Activated CD8-positive, alpha-beta memory T cell treated with anti-CD3 and anti-CD28 coated beads for 24 hours (primary cell): ENCODE measurements at regions not wholly inside any gene's neighbourhood (a gene's known extent, or its start where the extent isn't known, plus 50 kb on each side); places are given as distances from the start of the nearest gene placed in this dataset.
"Not testable (repeated sequence)": the region's sequence is repeated elsewhere in the genome, so short reads cannot be mapped to it uniquely, and the experiment has no call there.

Source experiments
- DNase-seq: peaks from one replicate; pipeline ENCODE4 v3.0.0-alpha.2; 2020

DNA sequence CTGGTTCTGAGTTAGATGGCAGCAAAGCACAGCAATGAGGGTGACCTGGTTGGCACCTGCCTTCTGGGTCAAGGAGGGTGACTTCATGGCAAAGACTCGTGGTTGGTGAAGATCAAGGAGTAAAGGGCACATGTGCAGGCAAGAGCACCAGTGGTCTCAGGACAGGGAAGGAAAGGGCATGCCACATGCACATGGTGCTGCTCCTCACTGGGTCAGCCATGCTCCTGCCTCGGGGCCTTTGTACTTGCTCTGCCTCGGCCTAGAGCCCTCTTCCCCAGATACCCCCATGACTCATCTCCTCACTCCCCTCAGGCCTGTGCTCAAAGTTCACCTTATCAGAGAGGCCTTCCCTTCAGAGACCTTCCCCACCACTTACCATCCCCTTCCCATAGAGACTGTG is 106.7 kb upstream of the KDM7A start:
- DNase-seq: no peak

DNA sequence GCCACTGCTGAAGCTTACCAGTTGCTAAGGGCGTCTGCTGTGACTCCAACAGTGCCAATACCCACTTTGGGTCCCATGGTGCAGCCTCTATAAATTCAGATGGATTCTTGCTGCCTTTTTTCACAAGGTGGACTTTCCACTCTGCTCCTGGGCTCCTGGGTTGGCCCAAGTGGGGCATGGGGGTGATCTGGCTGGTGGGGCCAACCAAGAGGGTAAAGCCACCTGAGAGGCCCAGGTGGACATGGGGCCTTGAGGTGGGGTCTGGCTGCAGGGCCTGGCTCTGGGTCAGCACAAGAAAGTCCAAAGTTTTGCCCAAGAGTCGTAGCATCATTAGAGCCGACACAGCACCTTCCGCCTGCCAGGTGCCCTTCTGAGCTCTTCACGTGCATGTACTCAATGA is 105.2 kb upstream of the KDM7A start:
- DNase-seq: no peak

DNA sequence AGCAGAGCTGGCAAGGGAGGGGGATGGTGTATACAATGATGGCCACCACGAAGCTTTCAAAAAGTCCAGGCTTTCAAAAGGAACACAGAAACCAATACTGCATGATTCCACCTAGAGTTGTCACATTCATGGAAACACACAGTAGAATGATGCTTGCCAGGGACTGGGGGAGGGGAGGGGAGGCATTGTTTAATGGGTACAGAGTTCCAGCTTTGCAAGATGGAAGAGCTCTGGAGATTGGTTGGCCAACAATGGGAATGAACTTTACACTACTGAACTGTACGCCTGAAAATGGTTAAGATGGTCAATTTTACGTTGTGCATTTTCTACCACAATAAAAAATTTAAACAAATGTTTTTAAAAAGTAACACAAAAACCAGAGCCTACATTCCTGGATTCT is 104.5 kb upstream of the KDM7A start:
- no peak for DNase-seq

DNA sequence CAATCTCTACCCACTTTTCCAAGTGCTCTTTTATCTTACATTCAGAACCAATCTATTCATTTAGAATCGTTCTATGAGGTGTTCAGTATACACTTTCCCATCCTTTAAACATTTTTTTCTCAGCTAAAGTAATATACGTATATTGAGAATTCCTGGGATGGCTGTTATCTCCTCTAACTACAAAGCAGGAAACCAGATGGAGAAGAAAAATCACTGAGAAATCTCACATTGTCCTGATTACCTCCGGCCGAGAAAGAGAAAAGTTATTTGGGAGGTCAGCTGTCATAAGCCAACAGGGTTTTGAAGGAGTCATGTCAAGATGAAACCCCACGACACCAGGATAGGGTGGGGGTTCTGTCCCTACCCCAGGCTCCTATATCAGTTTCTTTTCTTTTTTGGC is 99.2 kb upstream of the KDM7A start:
- DNase-seq: no peak

DNA sequence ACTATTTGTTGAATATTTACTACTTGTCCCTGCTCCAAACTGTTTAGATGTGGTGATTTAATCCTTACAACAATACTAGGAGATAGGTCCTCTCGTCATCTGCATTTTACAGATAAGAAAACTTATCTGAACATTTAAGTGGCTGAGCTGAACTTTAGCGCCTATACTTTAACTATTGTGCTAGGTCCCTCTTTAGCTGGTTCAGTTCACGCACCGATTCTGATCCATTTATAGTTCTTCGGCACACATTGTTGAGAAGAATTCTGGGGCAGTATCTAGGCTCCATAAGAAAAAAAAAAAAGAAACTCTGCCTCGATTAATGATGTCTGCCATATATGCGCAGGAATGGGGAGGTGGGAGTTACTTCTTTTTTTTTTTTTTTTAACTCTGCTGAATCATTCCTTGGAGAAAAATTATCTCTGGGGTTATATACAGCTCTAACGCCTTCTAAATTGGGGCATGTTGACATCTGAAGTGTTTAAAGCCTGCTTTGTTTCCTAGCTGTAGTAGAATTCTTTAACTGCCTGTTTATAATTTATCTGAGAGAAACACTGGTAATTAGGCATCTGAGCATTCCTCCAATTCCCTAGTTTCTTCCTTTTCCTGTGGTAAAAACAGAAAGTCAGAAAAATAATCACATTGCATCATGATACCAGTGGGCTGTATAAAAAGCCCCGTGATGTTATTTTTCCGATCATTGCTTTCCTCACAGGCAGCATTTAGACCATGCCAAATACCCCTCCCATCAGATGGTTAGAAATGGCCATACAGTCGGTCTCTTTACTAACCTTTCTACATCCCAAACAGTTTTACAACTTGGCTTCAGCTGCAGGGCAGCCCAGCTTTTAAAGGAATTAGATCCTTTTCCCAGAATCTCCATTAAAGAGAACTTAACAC is 98.5 kb upstream of the KDM7A start:
- no peak for DNase-seq

DNA sequence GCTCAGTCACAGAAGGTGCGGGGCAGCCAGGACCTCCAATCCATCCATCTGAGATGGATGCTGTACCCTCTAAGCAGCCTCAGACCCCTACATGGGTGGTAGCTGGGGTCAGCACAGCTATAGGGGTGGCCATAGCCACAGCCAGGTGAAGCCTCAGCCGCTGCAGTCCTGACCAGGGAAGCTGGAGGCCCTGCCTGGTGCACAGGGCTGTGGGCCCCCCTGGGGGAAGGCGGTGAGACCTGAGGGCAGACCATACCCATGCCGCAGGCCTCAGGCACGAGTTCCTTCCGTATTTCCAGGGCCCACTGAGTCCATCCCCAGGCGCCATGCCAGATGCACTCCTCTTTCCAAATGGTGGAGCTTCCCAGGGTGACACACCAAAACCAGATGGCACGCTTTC is 96.6 kb upstream of the KDM7A start:
- DNase-seq: no peak

DNA sequence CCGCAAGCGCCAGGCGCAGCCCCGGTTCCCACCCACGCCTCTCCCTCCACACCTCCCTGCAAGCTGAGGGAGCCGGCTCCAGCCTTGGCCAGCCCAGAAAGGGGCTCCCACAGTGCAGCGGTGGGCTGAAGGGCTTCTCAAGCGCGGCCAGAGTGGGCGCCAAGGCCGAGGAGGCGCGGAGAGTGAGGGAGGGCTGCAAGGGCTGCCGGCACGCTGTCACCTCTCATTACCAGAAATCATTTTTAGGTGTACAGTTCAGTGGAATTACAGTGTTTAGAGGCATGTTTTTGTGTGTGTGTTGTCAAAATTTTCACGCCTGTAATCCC is 94.8 kb upstream of the KDM7A start:
- not testable (repeated sequence) for DNase-seq

DNA sequence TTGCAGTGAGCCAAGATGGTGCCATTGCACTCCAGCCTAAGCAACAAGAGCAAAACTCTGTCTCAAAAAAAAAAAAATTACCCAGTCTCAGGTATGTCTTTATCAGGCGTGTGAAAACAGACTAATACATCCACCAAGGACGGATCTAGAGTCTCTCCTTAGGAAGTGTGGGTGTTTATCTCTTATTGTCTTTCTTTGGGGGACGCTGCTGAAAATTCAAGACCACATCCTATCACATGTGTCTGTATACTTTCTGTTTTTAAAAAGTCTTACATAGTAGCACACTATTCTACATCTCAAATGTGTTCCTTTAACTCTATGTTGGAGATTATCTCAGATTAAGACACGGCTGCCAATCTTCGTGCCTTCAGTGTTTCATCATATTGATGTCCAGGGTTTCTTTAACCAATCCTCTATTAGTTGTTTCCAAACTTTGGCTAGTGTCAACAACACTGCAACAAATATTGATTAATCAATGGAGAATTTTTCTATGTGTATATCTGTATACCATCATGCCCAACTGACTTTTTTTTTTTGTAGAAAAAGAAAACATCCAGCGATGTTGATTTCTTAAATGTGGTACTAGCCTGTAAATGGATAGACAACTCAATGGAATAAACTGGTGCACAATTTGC is 92.3 kb upstream of the KDM7A start:
- no peak for DNase-seq

DNA sequence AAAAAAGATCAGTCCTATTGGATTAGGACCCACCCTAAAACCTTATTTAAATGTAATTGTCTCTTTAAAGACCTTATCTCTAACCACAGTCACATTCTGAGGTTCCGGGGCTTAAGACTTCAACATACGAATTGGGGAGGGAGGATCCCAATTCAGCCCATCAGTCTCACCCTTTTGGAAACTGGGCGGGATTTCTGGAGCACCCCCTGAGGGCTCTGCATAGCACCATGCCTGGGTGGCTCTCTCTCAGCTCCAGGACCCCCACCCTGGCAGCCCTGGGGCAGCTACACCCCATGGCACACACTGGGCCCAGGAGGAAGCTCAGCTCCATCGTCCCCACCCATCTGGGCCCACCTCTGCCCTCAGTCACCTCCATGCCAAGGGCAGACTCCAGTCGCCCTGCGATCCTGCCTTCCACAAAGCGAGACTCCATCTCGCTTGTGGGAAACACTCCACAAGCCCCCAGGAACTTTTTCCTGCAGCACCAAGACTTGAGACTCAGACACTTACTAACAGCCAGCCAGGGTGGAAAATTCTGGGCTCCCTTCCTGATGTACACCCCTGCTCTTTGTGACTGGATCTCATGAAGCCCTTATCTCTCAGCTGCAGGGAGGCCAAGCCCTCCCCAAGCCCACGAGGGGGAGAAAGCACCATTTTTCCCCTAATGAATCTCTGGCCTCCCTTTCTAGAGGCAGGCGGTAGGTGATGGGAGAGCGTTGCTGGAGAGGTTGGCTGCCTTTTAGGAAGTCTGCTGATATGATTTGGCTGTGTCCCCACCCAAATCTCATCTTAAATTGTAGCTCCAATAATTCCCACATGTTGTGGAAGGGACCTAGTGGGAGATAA is 90.8 kb upstream of the KDM7A start:
- no peak for DNase-seq

DNA sequence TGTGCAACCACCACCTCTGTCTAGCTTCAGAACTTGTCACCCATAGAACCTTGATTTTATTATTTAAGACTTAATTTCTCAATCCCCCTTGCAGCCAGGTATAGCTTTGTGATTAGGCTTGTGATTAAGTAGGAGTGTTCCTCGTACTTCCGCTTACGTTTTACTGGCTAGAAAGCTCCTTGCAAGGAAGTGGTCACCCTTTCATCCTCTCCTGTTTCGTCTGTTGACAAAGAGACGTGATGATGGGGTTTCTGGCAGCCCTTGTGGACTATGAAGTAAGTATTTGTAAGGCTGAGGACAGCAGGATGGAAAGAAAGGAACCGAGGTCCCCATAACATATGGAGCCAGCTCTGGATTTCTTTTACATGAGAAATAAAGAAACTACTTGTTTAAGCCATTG is 86.5 kb upstream of the KDM7A start:
- DNase-seq: no peak

DNA sequence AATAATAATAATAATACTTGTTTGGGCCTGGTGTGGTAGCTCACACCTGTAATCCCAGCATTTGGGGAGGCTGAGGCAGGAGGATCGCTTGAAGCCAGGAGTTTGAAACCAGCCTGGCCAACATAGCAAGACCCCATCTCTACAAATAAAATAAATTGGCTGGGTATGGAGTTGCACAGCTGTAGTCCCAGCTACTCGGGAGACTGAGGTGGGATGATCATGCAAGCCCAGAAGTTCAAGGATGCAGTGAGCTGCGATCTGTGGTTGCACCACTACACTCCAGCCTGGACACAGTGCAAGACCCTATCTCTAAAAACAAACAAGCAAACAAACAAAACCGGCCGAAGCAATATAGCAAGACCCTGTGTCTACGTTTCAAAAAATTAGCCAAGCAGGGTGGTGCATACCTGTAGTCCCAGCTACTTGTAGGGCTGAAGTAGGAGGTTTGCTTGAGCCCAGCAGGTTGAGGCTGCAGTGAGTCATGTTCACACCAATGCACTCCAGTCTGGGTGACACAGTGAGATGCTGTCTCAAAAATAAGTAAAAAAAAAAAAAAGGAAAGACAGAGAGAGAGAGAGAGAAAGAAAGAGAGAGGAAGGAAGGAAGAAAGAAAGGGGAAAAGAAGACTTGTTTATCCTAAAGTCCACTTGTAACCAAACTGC is 85.6 kb upstream of the KDM7A start:
- DNase-seq: no peak

DNA sequence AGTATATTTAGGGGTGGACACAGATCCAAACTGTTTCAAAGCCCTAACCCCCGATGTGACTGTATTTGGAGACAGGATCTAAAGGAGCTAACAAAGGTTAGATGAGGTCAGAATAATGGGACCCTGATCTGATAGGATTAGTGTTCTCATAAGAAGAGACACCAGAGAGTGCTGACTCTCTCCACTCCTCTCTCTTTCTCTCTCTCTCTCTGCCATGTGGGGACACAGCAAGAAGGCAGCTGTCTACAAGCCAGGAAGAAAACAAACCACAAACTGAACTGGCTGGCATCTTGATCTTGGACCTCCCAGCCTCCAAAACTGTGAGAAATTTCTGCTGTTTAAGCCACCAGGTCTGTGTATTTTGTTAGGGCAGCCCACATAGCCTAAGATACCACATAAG is 84.7 kb upstream of the KDM7A start:
- DNase-seq: no peak

DNA sequence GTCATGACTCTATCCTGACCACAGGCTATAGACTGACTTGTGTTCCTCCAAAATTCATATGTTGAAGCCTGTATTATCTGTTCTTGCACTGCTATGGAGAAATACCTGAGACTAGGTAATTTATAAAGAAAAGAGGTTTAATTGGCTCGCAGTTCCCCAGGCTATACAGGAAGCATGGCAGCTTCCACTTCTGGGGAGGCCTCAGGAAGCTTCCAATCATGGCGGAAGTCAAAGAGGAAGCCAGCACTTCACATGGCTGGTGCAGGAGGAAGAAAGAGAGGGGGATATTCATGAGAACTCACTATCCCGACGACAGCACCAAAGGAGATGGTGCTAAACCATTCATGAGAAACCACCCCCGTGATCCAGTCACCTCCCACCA is 84.3 kb upstream of the KDM7A start:
- DNase-seq: no peak

DNA sequence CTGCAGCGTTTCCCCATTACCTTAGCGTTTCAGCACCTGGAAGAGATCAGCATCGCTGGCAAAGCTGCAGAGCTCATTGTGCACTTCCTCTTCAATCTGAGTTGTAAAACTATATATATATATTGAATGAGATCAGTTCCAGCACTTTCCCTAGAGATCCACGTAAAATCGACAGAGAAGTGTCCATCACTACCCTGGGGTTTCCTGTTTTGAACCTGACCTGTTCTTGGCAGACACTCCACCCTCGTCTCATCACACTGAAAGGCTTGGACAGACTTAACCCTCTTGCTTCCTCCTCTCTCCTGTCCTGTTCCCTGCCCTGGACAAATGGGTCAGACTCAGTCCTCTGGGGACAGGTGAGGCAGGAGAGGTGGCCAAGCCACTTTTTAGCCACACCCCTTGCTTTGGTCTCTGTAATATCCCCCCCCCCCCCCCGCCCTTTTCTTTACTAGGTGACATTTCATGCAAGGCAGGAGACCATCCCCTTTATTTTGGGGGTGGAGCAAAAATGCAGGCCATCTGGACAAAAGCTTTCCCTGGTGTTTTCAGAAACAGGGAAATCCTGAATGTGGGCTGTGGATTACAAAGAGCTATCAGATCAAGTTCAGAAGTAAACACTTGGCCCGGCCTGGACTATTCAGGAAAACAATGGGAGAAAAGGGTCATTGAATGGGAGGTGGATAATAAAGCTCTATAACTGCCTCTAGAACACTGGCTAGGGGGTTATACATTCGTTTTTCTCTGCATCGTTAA is 83.7 kb upstream of the KDM7A start:
- no peak for DNase-seq

DNA sequence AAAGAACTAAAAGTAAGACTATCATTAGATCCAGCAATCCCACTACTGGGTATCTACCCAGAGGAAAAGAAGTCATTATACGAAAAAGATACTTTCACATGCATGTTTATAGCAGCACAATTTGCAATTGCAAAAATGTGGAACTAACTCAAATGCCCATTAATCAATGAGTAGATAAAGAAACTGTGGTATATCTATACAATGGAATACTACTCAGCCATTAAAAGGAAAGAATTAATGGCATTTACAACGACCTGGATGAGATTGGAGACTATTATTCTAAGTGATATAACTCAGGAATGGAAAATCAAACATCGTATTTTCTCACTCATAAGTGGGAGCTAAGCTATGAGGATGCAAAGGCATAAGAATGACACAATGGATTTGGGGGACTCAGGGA is 80.5 kb upstream of the KDM7A start:
- DNase-seq: not testable (repeated sequence)

DNA sequence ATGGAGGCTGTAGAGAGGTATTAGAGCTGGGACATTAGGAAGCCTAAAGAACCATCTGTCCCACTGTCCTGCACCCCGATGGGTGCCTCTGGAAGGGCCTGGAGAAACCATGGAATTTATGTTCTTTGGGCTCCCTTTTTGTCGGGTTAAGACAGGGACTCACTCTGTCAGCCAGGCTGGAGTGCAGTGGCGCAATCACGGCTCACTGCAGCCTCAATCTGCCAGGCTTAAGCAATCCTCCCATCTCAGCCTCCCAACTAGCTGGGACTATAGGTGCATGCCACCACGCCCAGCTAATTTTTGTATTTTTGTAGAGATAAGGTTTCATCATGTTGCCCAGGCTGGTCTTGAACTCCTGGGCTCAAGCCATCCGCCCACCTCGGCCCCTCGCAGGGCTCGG is 78.2 kb upstream of the KDM7A start:
- not testable (repeated sequence) for DNase-seq

DNA sequence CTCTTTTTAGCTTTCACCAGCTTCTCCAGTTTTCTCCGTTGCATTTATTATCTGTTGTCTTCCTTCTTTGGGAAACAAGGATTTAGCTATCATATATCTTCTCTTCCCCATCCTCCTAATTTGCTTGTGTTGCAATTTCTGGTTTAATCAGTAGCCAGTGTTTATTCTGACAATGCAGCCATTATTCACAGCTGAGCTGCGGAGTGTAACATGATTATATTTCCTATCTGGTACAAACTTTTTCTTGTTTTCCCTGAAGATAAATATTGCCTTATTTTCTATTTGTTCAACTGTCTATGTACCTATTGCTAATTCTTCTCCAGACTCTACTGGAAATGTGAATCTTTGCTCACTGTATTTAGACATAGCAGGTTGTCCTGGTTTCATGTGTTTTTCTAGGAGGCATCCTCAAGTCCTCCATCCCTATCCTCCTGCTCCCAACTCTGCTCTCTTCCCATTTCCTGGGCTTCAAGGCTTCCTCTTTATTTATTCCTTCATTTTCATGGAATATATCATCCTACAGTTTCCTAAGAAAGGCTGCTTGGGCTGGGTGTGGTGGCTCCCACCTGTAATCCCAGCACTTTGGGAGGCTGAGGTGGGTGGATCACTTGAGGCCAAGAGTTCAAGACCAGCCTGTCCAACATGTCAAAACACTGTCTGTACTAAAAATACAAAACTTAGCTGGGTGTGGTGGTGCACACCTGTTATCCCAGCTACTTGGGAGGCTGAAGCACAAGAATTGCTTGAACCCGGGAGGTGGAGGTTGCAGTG is 72.4 kb upstream of the KDM7A start:
- DNase-seq: no peak

DNA sequence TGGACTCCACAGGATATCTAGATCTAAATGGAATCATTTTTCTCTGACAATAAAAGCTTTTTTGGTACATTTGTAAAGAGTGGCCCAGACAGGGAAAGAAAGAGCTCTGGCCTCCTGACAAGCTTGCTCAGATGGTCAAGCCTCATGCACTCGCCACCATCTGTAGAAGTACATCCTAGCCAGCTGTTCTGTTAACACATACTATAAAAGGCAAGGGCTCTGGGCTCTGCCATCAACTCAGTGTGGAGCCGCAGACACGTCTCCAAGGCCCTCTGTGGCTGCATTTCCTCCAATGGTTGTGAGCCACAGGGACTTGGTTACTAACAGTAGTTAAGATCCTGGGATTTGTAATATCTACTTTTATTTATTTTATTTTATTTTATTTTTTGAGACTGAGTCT is 70.8 kb upstream of the KDM7A start:
- no peak for DNase-seq

DNA sequence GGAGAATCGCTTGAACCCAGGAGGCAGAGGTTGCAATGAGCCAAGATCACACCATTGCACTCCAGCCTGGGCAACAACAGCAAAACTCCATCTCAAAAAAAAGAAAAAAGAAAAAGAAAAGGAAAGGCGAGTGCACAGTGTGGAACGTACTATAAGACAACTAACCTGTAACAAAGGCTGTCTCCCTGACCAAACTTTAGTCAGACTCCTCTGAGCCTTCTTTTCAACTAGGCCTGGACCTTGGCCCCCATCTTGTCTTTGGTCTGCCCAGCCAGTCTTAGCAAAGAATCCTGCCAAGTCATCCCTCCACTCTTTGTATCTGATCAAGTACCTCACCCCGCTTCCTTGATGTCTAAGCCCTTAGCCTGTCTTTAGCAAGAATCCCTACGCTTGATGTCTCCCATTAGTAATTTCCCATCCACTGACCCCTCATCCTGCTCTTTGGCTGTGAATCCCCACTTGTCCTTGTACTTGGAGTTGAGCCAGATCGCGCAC is 68.9 kb upstream of the KDM7A start:
- DNase-seq: no peak

DNA sequence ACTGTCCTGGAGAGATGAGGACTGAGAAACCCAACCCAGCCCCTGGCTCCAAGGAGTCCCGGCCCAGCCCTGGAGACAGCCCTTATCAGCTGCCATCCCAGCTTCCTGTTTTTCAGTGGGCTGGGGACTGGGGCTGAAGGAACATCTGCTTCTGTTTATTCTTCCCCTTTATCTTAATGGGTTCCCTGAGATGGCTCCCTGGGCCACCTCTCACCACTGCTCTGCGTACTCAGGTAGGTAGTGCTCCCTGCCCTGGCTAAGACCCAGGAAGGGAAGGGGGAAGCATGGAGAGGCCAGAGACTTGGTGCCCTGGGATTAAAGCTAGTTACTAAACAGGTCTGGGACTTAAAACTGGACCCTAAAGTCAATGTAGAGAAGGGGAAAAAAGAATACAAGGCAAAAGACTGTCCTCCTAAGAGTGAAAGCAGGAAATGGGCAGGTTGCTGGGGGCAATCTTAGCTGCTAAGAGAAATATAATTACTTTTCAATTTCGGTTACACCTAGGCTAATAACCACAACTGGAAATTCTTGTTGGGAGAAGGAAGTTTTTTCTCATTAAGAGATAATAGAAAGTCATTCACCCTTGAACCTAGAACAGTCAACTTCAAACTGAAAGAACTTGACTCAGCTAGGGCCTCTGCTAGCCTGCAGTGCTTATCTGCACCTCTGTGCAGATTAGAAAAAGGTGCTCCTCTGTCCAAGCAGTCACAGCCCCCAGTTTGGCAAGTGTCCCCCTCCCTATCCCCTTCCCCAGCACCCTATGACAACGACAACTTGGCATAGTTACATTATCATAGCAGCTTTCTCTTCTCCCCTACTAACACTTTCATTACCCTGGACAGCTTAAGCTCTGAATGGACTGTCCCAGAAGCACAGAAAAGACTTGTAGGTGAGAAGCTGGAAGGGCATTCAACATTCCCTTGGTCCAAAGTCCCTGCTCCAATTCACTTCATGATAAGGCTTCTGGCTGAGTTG is 65.6 kb upstream of the KDM7A start:
- no peak for DNase-seq

DNA sequence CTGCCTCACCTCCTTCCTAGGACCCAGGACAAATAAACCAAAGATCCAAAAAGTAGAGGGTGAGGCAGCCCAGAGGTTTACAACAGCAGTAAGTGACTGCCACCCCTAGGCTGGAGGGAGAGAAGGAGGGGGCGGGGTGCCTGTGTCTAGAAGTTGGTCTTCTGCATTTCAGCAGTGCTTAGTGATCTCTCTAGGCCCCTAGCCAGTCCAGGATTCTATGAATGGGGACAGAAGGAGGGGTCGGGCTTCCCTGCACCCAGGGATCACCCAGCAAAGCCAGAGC is 62.8 kb upstream of the KDM7A start:
- no peak for DNase-seq
